Astrocyte of the spinal cord (primary cell): ENCODE measurements at regions not wholly inside any gene's neighbourhood (a gene's known extent, or its start where the extent isn't known, plus 50 kb on each side); places are given as distances from the start of the nearest gene placed in this dataset.

Source experiments
- DNase-seq: peaks from one replicate; pipeline ENCODE4 v3.0.0; 2011; ENCODE audit warnings: low read depth, low spot score
- H3K4me3 ChIP-seq: 2 replicates; pipeline ENCODE4 v1.5.1; 2011; ENCODE audit warnings: low read depth, mild to moderate bottlenecking, low read length, moderate library complexity
- in situ Hi-C: cut with HindIII; loops from 2 replicates; pipeline ENCODE4 v1.10.0; 2017; ENCODE audit warnings: low sequenced_read_pairs
- TF ChIP-seq, protein P1 (sequence below): IDR thresholded peaks from 2 replicates; pipeline ENCODE4 v1.5.1; 2012; ENCODE audit warnings: low read depth, mild to moderate bottlenecking, low read length, inconsistent platforms

DNA sequence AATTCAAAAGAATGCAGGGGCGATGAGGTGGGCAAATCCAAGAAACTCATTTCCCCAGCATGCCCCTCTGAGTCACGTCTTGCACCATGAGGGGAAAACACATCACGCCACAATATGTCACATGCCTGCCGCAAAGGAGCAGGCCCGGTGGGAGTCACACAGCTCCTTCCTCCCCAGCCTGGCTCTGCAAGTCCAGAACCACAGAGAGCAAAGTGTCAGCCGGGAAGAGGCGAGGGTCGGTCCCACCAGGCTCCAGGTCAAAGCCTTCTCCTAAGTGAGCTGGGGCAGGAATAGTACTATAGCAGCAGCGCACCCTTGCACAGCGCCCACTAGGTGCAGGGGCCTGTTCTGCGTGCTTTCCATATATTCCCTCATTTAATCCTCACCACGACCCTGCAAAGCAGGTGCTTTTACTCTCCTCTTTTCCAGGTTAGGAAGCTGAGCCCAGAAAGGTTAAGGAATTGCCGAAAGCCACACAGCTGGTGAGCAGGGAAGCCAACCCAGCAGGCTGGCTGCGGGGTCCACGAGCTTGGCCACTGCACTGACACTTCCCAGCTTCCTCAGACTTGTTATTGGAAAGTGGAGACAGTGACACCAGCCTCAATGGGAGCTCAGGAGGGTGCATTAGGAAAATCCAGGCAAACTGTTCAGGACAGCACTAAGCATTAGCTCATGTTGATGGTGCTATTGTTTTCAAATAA is 94.0 kb upstream of the ZMIZ1 start:
- H3K4me3 ChIP-seq, result no peak overlapping the region
- TF ChIP-seq, protein P1, sequence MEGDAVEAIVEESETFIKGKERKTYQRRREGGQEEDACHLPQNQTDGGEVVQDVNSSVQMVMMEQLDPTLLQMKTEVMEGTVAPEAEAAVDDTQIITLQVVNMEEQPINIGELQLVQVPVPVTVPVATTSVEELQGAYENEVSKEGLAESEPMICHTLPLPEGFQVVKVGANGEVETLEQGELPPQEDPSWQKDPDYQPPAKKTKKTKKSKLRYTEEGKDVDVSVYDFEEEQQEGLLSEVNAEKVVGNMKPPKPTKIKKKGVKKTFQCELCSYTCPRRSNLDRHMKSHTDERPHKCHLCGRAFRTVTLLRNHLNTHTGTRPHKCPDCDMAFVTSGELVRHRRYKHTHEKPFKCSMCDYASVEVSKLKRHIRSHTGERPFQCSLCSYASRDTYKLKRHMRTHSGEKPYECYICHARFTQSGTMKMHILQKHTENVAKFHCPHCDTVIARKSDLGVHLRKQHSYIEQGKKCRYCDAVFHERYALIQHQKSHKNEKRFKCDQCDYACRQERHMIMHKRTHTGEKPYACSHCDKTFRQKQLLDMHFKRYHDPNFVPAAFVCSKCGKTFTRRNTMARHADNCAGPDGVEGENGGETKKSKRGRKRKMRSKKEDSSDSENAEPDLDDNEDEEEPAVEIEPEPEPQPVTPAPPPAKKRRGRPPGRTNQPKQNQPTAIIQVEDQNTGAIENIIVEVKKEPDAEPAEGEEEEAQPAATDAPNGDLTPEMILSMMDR, result peak; percentile 81
- in situ Hi-C loops, result no loop called here
- peak; percentile 89 for DNase-seq

DNA sequence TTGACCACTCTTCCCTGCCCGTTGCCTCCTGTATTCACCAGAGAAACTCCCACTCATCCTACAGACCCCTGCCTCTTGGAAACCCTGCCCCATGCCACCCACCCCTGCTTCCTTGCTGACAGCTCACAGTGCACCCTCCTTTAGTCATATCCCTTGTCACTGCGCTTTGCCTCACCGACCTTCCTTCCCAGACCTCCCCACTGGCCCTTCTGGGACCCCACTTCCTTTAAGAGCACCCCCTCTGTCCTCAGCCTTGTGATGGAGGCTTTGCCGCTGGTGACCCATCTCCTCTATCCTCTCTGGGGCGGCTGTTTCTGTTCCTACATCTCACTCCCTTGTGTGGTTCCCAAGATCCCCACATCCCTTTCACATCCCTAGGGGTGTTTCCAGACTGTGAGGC is 92.8 kb upstream of the ZMIZ1 start:
- TF ChIP-seq, protein P1, result no peak
- no peak overlapping the region for H3K4me3 ChIP-seq
- in situ Hi-C loops, result no loop called here
- DNase-seq, result no peak

DNA sequence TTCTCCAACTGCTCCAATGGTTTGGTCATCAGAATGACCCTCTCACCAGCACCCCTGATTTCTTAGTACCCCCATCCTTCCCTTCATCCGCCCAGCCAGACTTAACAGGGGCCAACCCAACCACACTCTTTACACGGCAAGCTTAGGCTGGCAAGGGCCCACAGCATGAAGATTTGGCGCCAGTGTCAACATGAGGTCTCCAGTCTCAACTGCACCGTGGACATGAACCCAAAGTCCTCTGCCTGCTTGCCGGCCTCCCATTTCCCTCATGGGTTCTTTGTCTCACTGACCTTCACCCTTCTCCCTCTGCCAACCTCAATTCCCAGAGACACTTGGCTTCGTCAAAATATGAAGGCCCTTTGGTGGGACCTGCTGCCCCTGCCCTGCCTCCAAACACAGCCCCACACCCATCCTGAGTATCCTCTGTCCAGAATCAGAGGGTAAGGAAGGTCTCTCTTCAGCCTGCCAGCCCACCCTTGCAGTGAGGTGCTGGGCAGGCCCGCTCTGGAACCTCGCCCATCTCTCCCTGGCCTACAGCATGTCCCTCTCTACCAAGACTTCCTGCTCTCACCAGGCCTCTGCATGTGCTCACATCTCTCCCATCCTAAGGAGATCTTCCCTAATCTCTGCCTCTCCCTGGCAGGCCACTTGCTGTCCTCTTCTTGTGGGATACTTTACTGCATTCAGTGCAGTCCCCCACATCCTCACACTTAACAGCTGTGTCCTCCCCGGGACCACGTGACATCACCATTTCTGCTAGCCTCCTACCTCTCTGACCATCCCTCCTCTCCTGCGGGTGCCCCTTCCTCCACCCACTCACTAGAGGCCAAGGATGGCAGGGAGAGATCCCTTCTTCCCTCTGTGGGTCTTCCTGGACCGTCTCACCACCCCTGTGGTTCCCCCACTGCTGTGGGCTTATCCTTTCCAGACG is 91.7 kb upstream of the ZMIZ1 start:
- no peak overlapping the region for H3K4me3 ChIP-seq
- DNase-seq, result no peak
- in situ Hi-C loops, result no loop called here
- TF ChIP-seq, protein P1, result no peak

DNA sequence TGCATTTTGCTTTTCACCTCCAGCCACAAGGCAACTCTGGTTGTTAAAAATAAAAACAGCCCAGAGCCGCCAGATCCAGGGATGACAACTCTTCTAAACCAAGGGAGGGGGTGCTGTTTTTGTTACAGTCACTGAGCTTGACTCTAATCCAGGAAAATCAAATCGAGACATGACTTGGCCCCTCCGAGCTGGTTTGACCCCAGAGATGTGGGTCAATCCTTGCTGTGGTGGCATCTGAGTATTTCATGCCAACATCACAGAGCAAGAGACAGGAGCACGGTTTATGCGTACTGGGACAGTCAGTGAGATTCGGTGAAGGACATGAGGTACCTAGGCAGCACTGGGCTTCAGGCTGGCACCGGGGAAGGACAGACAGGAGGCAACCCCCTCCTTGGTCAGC is 88.8 kb upstream of the ZMIZ1 start:
- no peak for DNase-seq
- in situ Hi-C loops, result no loop called here
- H3K4me3 ChIP-seq, result no peak overlapping the region
- TF ChIP-seq, protein P1, result no peak

DNA sequence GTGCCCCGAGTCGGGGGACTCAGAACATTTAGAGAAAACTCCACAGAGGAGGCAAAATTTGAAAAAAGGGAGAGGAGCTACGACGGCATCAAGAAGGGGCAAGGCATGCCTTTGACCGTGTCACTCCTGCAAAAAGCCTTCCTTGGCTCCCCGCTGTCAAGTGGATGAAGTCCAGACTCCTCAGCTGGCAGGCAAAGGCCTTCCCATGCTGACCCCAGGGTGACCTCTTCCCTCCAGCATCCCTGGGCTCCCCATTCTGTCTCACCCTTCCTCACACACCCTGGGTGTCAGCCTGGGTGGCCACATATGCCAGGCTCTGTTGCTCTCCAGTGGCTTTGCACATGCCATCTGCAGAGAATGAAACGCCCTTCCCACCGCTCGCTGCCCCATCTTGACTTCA is 88.4 kb upstream of the ZMIZ1 start:
- in situ Hi-C loops, result no loop called here
- H3K4me3 ChIP-seq, result no peak overlapping the region
- TF ChIP-seq, protein P1, result no peak
- DNase-seq, result no peak

DNA sequence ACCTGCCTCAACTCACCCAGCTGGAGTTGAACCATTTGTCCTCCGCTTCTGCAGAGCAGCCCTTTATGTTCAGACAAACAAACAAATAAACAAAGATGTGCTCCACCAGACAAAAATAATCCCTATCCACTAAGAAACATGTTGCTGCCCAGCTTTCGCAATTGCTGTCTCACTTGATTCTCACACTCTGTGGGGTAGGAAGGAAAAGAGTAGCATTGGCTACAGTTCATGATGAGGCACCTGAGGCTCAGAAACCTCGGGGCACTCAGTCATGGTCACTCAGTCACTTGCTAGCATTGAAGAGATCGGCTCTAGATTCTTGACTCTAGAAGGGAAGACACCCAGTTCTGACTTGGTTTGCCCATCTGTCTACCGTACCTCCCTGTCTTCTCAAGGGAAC is 88.0 kb upstream of the ZMIZ1 start:
- TF ChIP-seq, protein P1, result no peak
- no peak for DNase-seq
- in situ Hi-C loops, result no loop called here
- no peak overlapping the region for H3K4me3 ChIP-seq
